Cardiac septum (tissue), 1 donor: ENCODE measurements at regions not wholly inside any gene's neighbourhood (a gene's known extent, or its start where the extent isn't known, plus 50 kb on each side); places are given as distances from the start of the nearest gene placed in this dataset.
"Not testable (repeated sequence)": the region's sequence is repeated elsewhere in the genome, so short reads cannot be mapped to it uniquely, and the experiment has no call there.

Experiments
- DNase-seq: peaks from one replicate; pipeline ENCODE4 v3.0.0-alpha.2; 2020; ENCODE audit warnings: low spot score
- intact Hi-C: fragments of 100-400 bp; cut with DNase I; formaldehyde crosslinking; loops from one replicate; pipeline ENCODE4 v1.14.0; 2022
- donor health status: DM: no; HTN: no; CAD: no.

- intact Hi-C loops, result no loop called here
Measured at GRCh38 chr1:244283772-244284171, 167.9 kb downstream of the ADSS2 start.

GRCh38 chr1:244284641-244285156 is 167.0 kb downstream of the ADSS2 start:
- intact Hi-C loops, result no loop called here
- no peak for DNase-seq

More at GRCh38 chr1:244283772-244284171, 167.9 kb downstream of the ADSS2 start:
- no peak for DNase-seq

GRCh38 chr1:244286341-244286740 is 165.4 kb downstream of the ADSS2 start:
- DNase-seq, result no peak
- intact Hi-C loops, result no loop called here

GRCh38 chr1:244287726-244288125 is 164.0 kb downstream of the ADSS2 start:
- DNase-seq, result no peak
- intact Hi-C loops, result no loop called here

- DNase-seq, result no peak
- intact Hi-C loops, result no loop called here
Measured at GRCh38 chr1:244288663-244289062, 163.0 kb downstream of the ADSS2 start.

- DNase-seq, result no peak
- intact Hi-C loops, result no loop called here
Measured at GRCh38 chr1:244289991-244290785, 161.5 kb downstream of the ADSS2 start.

GRCh38 chr1:244291236-244292201 is 160.2 kb downstream of the ADSS2 start:
- intact Hi-C loops, result no loop called here
- no peak for DNase-seq

GRCh38 chr1:244294599-244295224 is 157.0 kb downstream of the ADSS2 start:
- intact Hi-C loops, result no loop called here
- no peak for DNase-seq

- intact Hi-C loops, result no loop called here
Measured at GRCh38 chr1:244296003-244296402, 155.7 kb downstream of the ADSS2 start.

GRCh38 chr1:244296447-244296846 is 155.3 kb downstream of the ADSS2 start:
- no peak for DNase-seq
- intact Hi-C loops, result no loop called here

More at GRCh38 chr1:244296003-244296402, 155.7 kb downstream of the ADSS2 start:
- DNase-seq, result no peak

- intact Hi-C loops, result no loop called here
- no peak for DNase-seq
Measured at GRCh38 chr1:244297087-244297486, 154.6 kb downstream of the ADSS2 start.

GRCh38 chr1:244297616-244298015 is 154.1 kb downstream of the ADSS2 start:
- intact Hi-C loops, result no loop called here
- no peak for DNase-seq

- intact Hi-C loops, DNase-seq: not testable (repeated sequence)
Measured at GRCh38 chr1:244300029-244300375, 151.7 kb downstream of the ADSS2 start.

GRCh38 chr1:244301595-244302130 is 150.0 kb downstream of the ADSS2 start:
- intact Hi-C loops, result no loop called here

GRCh38 chr1:244302876-244303609 is 148.7 kb downstream of the ADSS2 start:
- intact Hi-C loops, result no loop called here
- DNase-seq, result no peak

More at GRCh38 chr1:244301595-244302130, 150.0 kb downstream of the ADSS2 start:
- DNase-seq, result no peak

- intact Hi-C loops, result no loop called here
- no peak for DNase-seq
Measured at GRCh38 chr1:244303610-244303969, 148.1 kb downstream of the ADSS2 start.

GRCh38 chr1:244304156-244304555 is 147.6 kb downstream of the ADSS2 start:
- DNase-seq, result no peak
- intact Hi-C loops, result no loop called here

GRCh38 chr1:244304656-244305055 is 147.1 kb downstream of the ADSS2 start:
- DNase-seq, result no peak
- intact Hi-C loops, result no loop called here

GRCh38 chr1:244305776-244306341 is 145.8 kb downstream of the ADSS2 start:
- intact Hi-C loops, result no loop called here
- DNase-seq, result no peak
